Left ventricle myocardium inferior (tissue), 1 donor: ENCODE measurements at regions not wholly inside any gene's neighbourhood (a gene's known extent, or its start where the extent isn't known, plus 50 kb on each side); places are given as distances from the start of the nearest gene placed in this dataset.
A peak's percentile ranks its signal among the peaks of the same experiment; 100 is the strongest.

Experiments used
- DNase-seq: peaks from one replicate; pipeline ENCODE4 v3.0.0-alpha.2; 2020
- H3K27ac ChIP-seq: fragments of 200-600 bp; replicated peaks from 2 replicates; pipeline ENCODE4 v1.8.0; 2021
- H3K27me3 ChIP-seq: fragments of 200-600 bp; 2 replicates; pipeline ENCODE4 v1.8.0; 2021; ENCODE audit warnings: low read depth
- H3K36me3 ChIP-seq: fragments of 200-600 bp; 2 replicates; pipeline ENCODE4 v1.8.0; 2021
- H3K4me1 ChIP-seq: fragments of 200-600 bp; 2 replicates; pipeline ENCODE4 v1.8.0; 2021
- H3K4me3 ChIP-seq: fragments of 200-600 bp; 2 replicates; pipeline ENCODE4 v1.8.0; 2021; ENCODE audit warnings: mild to moderate bottlenecking, moderate library complexity
- H3K9me3 ChIP-seq: fragments of 200-600 bp; replicated peaks from 2 replicates; pipeline ENCODE4 v1.8.0; 2021
- CTCF ChIP-seq: fragments of 200-600 bp; IDR thresholded peaks from 2 replicates; pipeline ENCODE4 v1.8.0; 2021; ENCODE audit warnings: antibody characterized with exemption, mild to moderate bottlenecking, borderline replicate concordance
- intact Hi-C: fragments of 100-400 bp; cut with micrococcal nuclease; formaldehyde crosslinking; loops from one replicate; pipeline ENCODE4 v1.11.0; 2022
- donor health status: DM: no; HTN: yes; CAD: no; lungs with severe emphysema.

GRCh38 chr12:43221216-43221615 is 330.8 kb downstream of the ADAMTS20 start:
- Histone ChIP-seq H3K9me3 (no peaks in the 10 kb centered on the region), H3K36me3 (no peaks in the 10 kb centered on the region), H3K27ac (no peak overlapping the region), H3K27me3 (no peaks in the 10 kb centered on the region), H3K4me3 (no peak overlapping the region), H3K4me1 (no peaks in the 10 kb centered on the region)
- no peak for DNase-seq
- no peak for TF ChIP-seq CTCF
- intact Hi-C loops = no loop called here

GRCh38 chr12:43216490-43216889 is 335.5 kb downstream of the ADAMTS20 start:
- no peak for DNase-seq
- TF ChIP-seq CTCF = no peak
- H3K27me3 ChIP-seq = no peaks in the 10 kb centered on the region
- intact Hi-C loops = no loop called here
- H3K4me3 ChIP-seq = no peak overlapping the region
- H3K9me3 ChIP-seq = no peaks in the 10 kb centered on the region
- no peak overlapping the region for H3K27ac ChIP-seq
- H3K4me1 ChIP-seq = no peaks in the 10 kb centered on the region
- H3K36me3 ChIP-seq = no peaks in the 10 kb centered on the region

GRCh38 chr12:43214166-43214565 is 337.8 kb downstream of the ADAMTS20 start:
- no peaks in the 10 kb centered on the region for H3K4me1 ChIP-seq
- no peaks in the 10 kb centered on the region for H3K36me3 ChIP-seq
- DNase-seq = no peak
- TF ChIP-seq CTCF = no peak
- H3K4me3 ChIP-seq = no peak overlapping the region
- H3K9me3 ChIP-seq = no peaks in the 10 kb centered on the region
- no peaks in the 10 kb centered on the region for H3K27me3 ChIP-seq
- H3K27ac ChIP-seq = no peak overlapping the region
- intact Hi-C loops = no loop called here

DNA sequence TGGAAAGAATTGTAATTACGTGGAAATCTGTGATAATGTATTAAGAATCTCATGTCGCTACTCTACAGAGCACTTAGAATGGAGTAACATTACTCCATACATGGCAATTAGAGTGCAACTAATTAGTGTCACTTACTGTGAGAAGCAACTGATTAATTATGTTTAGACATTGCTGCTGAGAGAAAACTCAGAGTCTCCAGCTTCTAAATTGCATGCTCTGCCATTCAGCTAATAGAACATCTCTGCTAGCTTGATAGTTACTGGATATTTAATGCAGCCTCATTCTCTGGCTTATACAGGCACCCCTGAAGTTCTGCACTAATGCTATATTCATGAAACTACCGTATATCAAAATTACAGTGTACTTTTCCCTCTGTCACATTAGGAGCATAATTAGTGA is 338.4 kb downstream of the ADAMTS20 start:
- TF ChIP-seq CTCF = no peak
- Histone ChIP-seq H3K36me3 (no peaks in the 10 kb centered on the region), H3K27me3 (no peaks in the 10 kb centered on the region), H3K27ac (no peak overlapping the region), H3K4me1 (no peaks in the 10 kb centered on the region), H3K4me3 (no peak overlapping the region), H3K9me3 (no peaks in the 10 kb centered on the region)
- DNase-seq = no peak
- intact Hi-C loops = no loop called here

DNA sequence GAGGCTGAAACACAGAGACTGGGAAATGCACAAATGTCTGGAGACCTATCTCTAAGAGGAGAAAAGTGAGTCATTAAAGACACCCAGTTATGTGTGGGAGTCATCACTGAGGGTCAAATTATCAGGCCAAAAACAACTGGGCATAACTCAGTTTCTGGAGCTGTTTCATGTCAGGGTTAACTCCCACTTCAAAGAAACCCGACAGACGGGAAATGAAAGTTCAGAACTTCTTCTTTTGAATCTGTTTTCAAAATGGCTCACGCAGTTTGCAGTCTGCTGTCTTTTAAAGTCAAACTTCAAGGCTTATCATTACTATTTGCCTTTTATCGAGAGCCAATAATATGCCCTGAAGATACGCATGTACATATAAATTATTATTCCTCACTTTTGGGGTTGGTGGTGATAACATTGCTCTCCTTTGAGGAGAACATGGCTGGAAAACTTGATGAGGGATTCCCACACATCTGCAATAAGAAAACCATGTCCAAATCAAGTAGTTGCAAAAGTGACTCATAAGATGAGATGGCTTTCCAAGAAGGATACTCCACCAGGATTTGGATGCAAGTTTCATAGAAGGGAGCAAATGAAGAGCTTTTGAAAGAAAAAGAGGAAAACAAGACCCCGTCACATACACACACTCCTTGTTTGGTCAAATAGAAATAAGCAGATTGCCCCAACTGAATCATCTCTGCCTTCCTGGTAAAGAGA is 341.4 kb downstream of the ADAMTS20 start:
- H3K27ac ChIP-seq = peak overlapping the region; percentile 46
- no peaks in the 10 kb centered on the region for H3K4me1 ChIP-seq
- no peak overlapping the region for H3K4me3 ChIP-seq
- TF ChIP-seq CTCF = no peak
- no peaks in the 10 kb centered on the region for H3K36me3 ChIP-seq
- no peaks in the 10 kb centered on the region for H3K27me3 ChIP-seq
- intact Hi-C loops = no loop called here
- DNase-seq = no peak
- H3K9me3 ChIP-seq = peaks cover 14% of the 10 kb centered on the region

- no peaks in the 10 kb centered on the region for H3K36me3 ChIP-seq
- no peaks in the 10 kb centered on the region for H3K27me3 ChIP-seq
- no peak overlapping the region for H3K4me3 ChIP-seq
- no peak overlapping the region for H3K27ac ChIP-seq
- no peak for DNase-seq
- TF ChIP-seq CTCF = no peak
- H3K4me1 ChIP-seq = no peaks in the 10 kb centered on the region
- H3K9me3 ChIP-seq = peaks cover 16% of the 10 kb centered on the region
- intact Hi-C loops = no loop called here
Measured at GRCh38 chr12:43208627-43209026, 343.4 kb downstream of the ADAMTS20 start.
